GM18868 (cell line): ENCODE measurements at regions not wholly inside any gene's neighbourhood (a gene's known extent, or its start where the extent isn't known, plus 50 kb on each side); places are given as distances from the start of the nearest gene placed in this dataset.
A peak's percentile ranks its signal among the peaks of the same experiment; 100 is the strongest.

Experiments used
- ATAC-seq: cut with Tn5 transposase; IDR thresholded peaks from one replicate; pipeline ENCODE4 v1.9.1; 2021; ENCODE audit warnings: mild to moderate bottlenecking, moderate library complexity; ENCODE audit not compliant: unreplicated experiment

GRCh38 chr13:39279077-39279476 lies 240.8 kb downstream of the NHLRC3 start:
- ATAC-seq: no peak

- ATAC-seq: no peak
These were observed 243.4 kb downstream of the NHLRC3 start for GRCh38 chr13:39281539-39282150.

- peak; percentile 99 for ATAC-seq
These were observed 244.2 kb downstream of the NHLRC3 start for GRCh38 chr13:39282400-39282972.

GRCh38 chr13:39283072-39283471 lies 244.8 kb downstream of the NHLRC3 start:
- no peak for ATAC-seq

- no peak for ATAC-seq
These were observed 246.6 kb downstream of the NHLRC3 start for GRCh38 chr13:39284801-39285388.
